ENCODE measurements at regions not wholly inside any gene's neighbourhood (a gene's known extent, or its start where the extent isn't known, plus 50 kb on each side); places are given as distances from the start of the nearest gene placed in this dataset.

DNA sequence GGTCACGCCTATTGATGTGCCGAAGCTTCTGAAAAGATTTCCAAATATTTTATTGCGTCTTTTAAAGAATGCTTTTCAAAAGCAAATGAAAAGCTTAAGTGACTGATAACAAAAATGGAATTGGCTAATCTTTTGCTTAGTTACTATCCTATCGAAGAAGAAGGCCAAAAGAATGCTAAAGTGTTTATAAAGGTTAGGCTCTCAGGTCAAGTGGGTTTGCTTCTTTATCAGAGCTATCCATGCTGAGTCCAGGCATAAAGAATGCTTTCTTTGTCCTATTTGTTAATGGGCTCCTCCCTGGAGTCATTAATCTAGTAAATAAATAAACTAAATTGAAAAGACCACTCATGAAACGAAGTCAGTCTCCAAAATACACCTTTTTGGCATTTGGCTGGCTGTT is 133.4 kb upstream of the LYPLAL1 start:
- H3K4me3 Mint-ChIP-seq = no peak overlapping the region
- TF ChIP-seq, protein P1, sequence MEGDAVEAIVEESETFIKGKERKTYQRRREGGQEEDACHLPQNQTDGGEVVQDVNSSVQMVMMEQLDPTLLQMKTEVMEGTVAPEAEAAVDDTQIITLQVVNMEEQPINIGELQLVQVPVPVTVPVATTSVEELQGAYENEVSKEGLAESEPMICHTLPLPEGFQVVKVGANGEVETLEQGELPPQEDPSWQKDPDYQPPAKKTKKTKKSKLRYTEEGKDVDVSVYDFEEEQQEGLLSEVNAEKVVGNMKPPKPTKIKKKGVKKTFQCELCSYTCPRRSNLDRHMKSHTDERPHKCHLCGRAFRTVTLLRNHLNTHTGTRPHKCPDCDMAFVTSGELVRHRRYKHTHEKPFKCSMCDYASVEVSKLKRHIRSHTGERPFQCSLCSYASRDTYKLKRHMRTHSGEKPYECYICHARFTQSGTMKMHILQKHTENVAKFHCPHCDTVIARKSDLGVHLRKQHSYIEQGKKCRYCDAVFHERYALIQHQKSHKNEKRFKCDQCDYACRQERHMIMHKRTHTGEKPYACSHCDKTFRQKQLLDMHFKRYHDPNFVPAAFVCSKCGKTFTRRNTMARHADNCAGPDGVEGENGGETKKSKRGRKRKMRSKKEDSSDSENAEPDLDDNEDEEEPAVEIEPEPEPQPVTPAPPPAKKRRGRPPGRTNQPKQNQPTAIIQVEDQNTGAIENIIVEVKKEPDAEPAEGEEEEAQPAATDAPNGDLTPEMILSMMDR (IDR thresholded peaks at IDR 0.05) = no peak
- intact Hi-C loops (cut with micrococcal nuclease) = no loop called here
- Histone ChIP-seq H3K9me3 (replicated peaks in 1 of 2; ENCODE audit: control insufficient read depth in 1 of 2, insufficient read depth in 1 of 2, low read length in 2 of 2) (peaks cover 0 to 3% of the 10 kb centered on the region in 2 donors), H3K27me3 (ENCODE audit: control insufficient read depth in 2 of 2, insufficient read depth in 2 of 2, low read length in 2 of 2) (no peaks in the 10 kb centered on the region), H3K4me3 (replicated peaks in 1 of 3; ENCODE audit: low read depth in 2 of 3, low read length in 3 of 3) (no peak overlapping the region), H3K27ac (ENCODE audit: low read depth in 1 of 2, low read length in 2 of 2) (no peak overlapping the region), H3K4me1 (ENCODE audit: control insufficient read depth in 1 of 2, insufficient read depth in 2 of 2, low read length in 2 of 2) (no peaks in the 10 kb centered on the region), H4K20me1 (ENCODE audit: insufficient read depth, low read length) (no peaks in the 10 kb centered on the region), H3K36me3 (replicated peaks in 1 of 2; ENCODE audit: control insufficient read depth in 1 of 2, insufficient read depth in 2 of 2, low read length in 2 of 2) (no peaks in the 10 kb centered on the region), H2AFZ (ENCODE audit: insufficient read depth, low read depth, low read length, poor library complexity, severe bottlenecking) (no peak overlapping the region), H3K9ac (ENCODE audit: insufficient read depth, low read length, poor library complexity, severe bottlenecking) (no peak overlapping the region), H3K4me2 (replicated peaks; ENCODE audit: extremely low read depth, low read length, poor library complexity, severe bottlenecking) (no peak overlapping the region), H3K79me2 (ENCODE audit: insufficient read depth, low read length) (no peaks in the 10 kb centered on the region)
- no peak for DNase-seq
- no peak overlapping the region for H3K27ac Mint-ChIP-seq
- H3K4me1 Mint-ChIP-seq = no peaks in the 10 kb centered on the region
- no peaks in the 10 kb centered on the region for H3K36me3 Mint-ChIP-seq
- peaks cover 0 to 9% (median 4%) of the 10 kb centered on the region in 7 donors for H3K9me3 Mint-ChIP-seq
- 92% methylated on average over 4 of the region's 5 CpGs for WGBS (ENCODE audit: insufficient coverage)
- H3K27me3 Mint-ChIP-seq (ENCODE audit: low read depth in 3 of 3) = no peaks in the 10 kb centered on the region

DNA sequence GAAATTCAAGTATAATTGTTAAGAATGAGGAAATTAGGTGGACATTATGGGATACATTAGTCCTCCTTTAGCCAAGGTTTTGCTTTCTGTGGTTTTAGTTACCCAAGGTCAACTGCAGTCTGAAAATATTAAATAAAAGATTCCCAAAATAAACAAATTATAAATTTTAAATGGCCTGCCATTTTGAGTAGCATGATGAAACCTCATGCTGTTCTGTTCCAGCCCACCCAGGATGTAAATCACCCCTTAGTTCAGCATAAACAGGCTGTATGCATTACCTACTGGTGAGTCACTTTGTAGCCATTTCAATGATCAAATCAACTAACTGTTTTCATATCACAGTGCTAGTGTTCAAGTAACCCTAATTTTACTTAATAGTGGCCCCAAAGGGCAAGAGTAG is 132.5 kb upstream of the LYPLAL1 start:
- H4K20me1 ChIP-seq (ENCODE audit: insufficient read depth, low read length) = no peaks in the 10 kb centered on the region
- H3K79me2 ChIP-seq (ENCODE audit: insufficient read depth, low read length) = no peaks in the 10 kb centered on the region
- no peaks in the 10 kb centered on the region for H3K27me3 ChIP-seq (ENCODE audit: control insufficient read depth in 2 of 2, insufficient read depth in 2 of 2, low read length in 2 of 2)
- H3K27ac ChIP-seq (ENCODE audit: low read depth in 1 of 2, low read length in 2 of 2) = no peak overlapping the region
- H3K4me3 ChIP-seq (replicated peaks in 1 of 3; ENCODE audit: low read depth in 2 of 3, low read length in 3 of 3) = no peak overlapping the region
- H3K27ac Mint-ChIP-seq = no peak overlapping the region
- H3K27me3 Mint-ChIP-seq (ENCODE audit: low read depth in 3 of 3) = no peaks in the 10 kb centered on the region
- no peak for DNase-seq
- H3K36me3 Mint-ChIP-seq = no peaks in the 10 kb centered on the region
- no peaks in the 10 kb centered on the region for H3K4me1 ChIP-seq (ENCODE audit: control insufficient read depth in 1 of 2, insufficient read depth in 2 of 2, low read length in 2 of 2)
- TF ChIP-seq, protein P1 (IDR thresholded peaks at IDR 0.05) = no peak
- H3K36me3 ChIP-seq (replicated peaks in 1 of 2; ENCODE audit: control insufficient read depth in 1 of 2, insufficient read depth in 2 of 2, low read length in 2 of 2) = no peaks in the 10 kb centered on the region
- H3K9me3 Mint-ChIP-seq = peaks cover 0 to 7% (median 4%) of the 10 kb centered on the region in 7 donors
- H3K9ac ChIP-seq (ENCODE audit: insufficient read depth, low read length, poor library complexity, severe bottlenecking) = no peak overlapping the region
- no peaks in the 10 kb centered on the region for H3K4me1 Mint-ChIP-seq
- peaks cover 0 to 3% of the 10 kb centered on the region in 2 donors for H3K9me3 ChIP-seq (replicated peaks in 1 of 2; ENCODE audit: control insufficient read depth in 1 of 2, insufficient read depth in 1 of 2, low read length in 2 of 2)
- intact Hi-C loops (cut with micrococcal nuclease) = no loop called here
- no peak overlapping the region for H2AFZ ChIP-seq (ENCODE audit: insufficient read depth, low read depth, low read length, poor library complexity, severe bottlenecking)
- H3K4me2 ChIP-seq (replicated peaks; ENCODE audit: extremely low read depth, low read length, poor library complexity, severe bottlenecking) = no peak overlapping the region
- H3K4me3 Mint-ChIP-seq = no peak overlapping the region
